T-helper 1 cell (primary cell): ENCODE measurements at regions not wholly inside any gene's neighbourhood (a gene's known extent, or its start where the extent isn't known, plus 50 kb on each side); places are given as distances from the start of the nearest gene placed in this dataset.

ENCODE experiments used
- DNase-seq, 5 donors: peaks; one replicate each; pipeline ENCODE4 v3.0.0-alpha.2; 2012 to 2020

GRCh38 chr10:113326160-113327111, 226.4 kb upstream of the HABP2 start:
- DNase-seq: peak in 1 of 5 donors; percentile 36

GRCh38 chr10:113329121-113329596, 223.7 kb upstream of the HABP2 start:
- no peak for DNase-seq

- DNase-seq: no peak
Observed at GRCh38 chr10:113331961-113332360, 220.9 kb upstream of the HABP2 start.

GRCh38 chr10:113333313-113333712, 219.5 kb upstream of the HABP2 start:
- no peak for DNase-seq

GRCh38 chr10:113335592-113335991, 217.3 kb upstream of the HABP2 start:
- no peak for DNase-seq

- no peak for DNase-seq
Observed at GRCh38 chr10:113336549-113337130, 216.2 kb upstream of the HABP2 start.

- DNase-seq: no peak
Observed at GRCh38 chr10:113337142-113337541, 215.7 kb upstream of the HABP2 start.

GRCh38 chr10:113339121-113339520, 213.7 kb upstream of the HABP2 start:
- DNase-seq: no peak

GRCh38 chr10:113340282-113340681, 212.6 kb upstream of the HABP2 start:
- no peak for DNase-seq

GRCh38 chr10:113341138-113341537, 211.7 kb upstream of the HABP2 start:
- DNase-seq: no peak

GRCh38 chr10:113345826-113346624, 206.8 kb upstream of the HABP2 start:
- no peak for DNase-seq

GRCh38 chr10:113347508-113347907, 205.3 kb upstream of the HABP2 start:
- no peak for DNase-seq

- no peak for DNase-seq
Observed at GRCh38 chr10:113348694-113349093, 204.2 kb upstream of the HABP2 start.

- no peak for DNase-seq
Observed at GRCh38 chr10:113350311-113351040, 202.4 kb upstream of the HABP2 start.

- DNase-seq: no peak
Observed at GRCh38 chr10:113354711-113355110, 198.1 kb upstream of the HABP2 start.

GRCh38 chr10:113356794-113357680, 195.8 kb upstream of the HABP2 start:
- DNase-seq: no peak

- no peak for DNase-seq
Observed at GRCh38 chr10:113357681-113358300, 195.1 kb upstream of the HABP2 start.

GRCh38 chr10:113359655-113360054, 193.2 kb upstream of the HABP2 start:
- no peak for DNase-seq

- DNase-seq: no peak
Observed at GRCh38 chr10:113360870-113361269, 192.0 kb upstream of the HABP2 start.

- DNase-seq: no peak
Observed at GRCh38 chr10:113362645-113363091, 190.2 kb upstream of the HABP2 start.

GRCh38 chr10:113364227-113364626, 188.6 kb upstream of the HABP2 start:
- no peak for DNase-seq
